GM10248 (cell line): ENCODE measurements at regions not wholly inside any gene's neighbourhood (a gene's known extent, or its start where the extent isn't known, plus 50 kb on each side); places are given as distances from the start of the nearest gene placed in this dataset.

ENCODE experiments used
- CTCF ChIA-PET: fragments of 300-600 bp; sonication (Branson Sonifier 250); formaldehyde crosslinking; extraction: SDS; loops from one replicate; lab custom pipeline; 2021; ENCODE audit warnings: antibody characterized with exemption; lab: Yijun Ruan, JAX
- POLR2A ChIA-PET: fragments of 350-650 bp; sonication (Branson Sonifier 250); formaldehyde crosslinking; extraction: SDS; loops from one replicate; lab custom pipeline; 2020; ENCODE audit warnings: antibody characterized with exemption; lab: Yijun Ruan, JAX
- DNase-seq: peaks from one replicate; pipeline ENCODE4 v3.0.0; 2012; ENCODE audit errors: extremely low spot score
- CTCF ChIP-seq: IDR thresholded peaks from 2 replicates; pipeline ENCODE4 v1.5.1; 2012; ENCODE audit warnings: mild to moderate bottlenecking, low read depth; ENCODE audit errors: extremely low read depth, missing control alignments, control extremely low read depth

- POLR2A ChIA-PET, result no interaction called here
- TF ChIP-seq CTCF, result no peak
- CTCF ChIA-PET, result no interaction called here
- peak; percentile 2 for DNase-seq
Measured at GRCh38 chr2:71783215-71783614, 329.9 kb downstream of the DYSF start.

- no peak for TF ChIP-seq CTCF
- CTCF ChIA-PET, result no interaction called here
- POLR2A ChIA-PET, result no interaction called here
- DNase-seq, result peak; percentile 4
Measured at GRCh38 chr2:71782323-71782722, 329.0 kb downstream of the DYSF start.

- peak; percentile 5 for DNase-seq
- no peak for TF ChIP-seq CTCF
- ChIA-PET CTCF (interaction anchor here (1.1 kb wide), 1 partner anchor 15 kb away, joined by 3 read pairs; no protein-coding TSS in a partner anchor), POLR2A (no interaction called here)
Measured at GRCh38 chr2:71781695-71782228, 328.4 kb downstream of the DYSF start.

GRCh38 chr2:71780162-71780561 lies 326.8 kb downstream of the DYSF start:
- DNase-seq, result peak; percentile 5
- no peak for TF ChIP-seq CTCF
- ChIA-PET CTCF (no interaction called here), POLR2A (no interaction called here)

GRCh38 chr2:71779774-71780105 lies 326.4 kb downstream of the DYSF start:
- ChIA-PET POLR2A (no interaction called here), CTCF (no interaction called here)
- DNase-seq, result peak; percentile 4
- TF ChIP-seq CTCF, result no peak

GRCh38 chr2:71778936-71779773 lies 325.8 kb downstream of the DYSF start:
- CTCF ChIA-PET, result interaction anchor here (0.8 to 1.8 kb wide), 4 partner anchors 10 to 165 kb away, joined by 3 to 6 read pairs (median 3); no protein-coding TSS in a partner anchor
- TF ChIP-seq CTCF, result no peak
- POLR2A ChIA-PET, result no interaction called here
- no peak for DNase-seq
